Gastrocnemius medialis (tissue), 4 donors: ENCODE measurements at regions not wholly inside any gene's neighbourhood (a gene's known extent, or its start where the extent isn't known, plus 50 kb on each side); places are given as distances from the start of the nearest gene placed in this dataset.

ENCODE experiments used
- CTCF ChIP-seq, 5 experiments: fragments of 450-650 bp in 3 of 5; fragments of 200-600 bp in 2 of 5; sonication (generic) in 2 of 5; IDR thresholded peaks in 4 of 5; conservative IDR thresholded peaks in 1 of 5; 1 replicate in 4 of 5; 2 replicates in 1 of 5; pipeline ENCODE4 v1.5.1; 2016 to 2019; ENCODE audit warnings: antibody characterized with exemption in 5 of 5, mild to moderate bottlenecking in 3 of 5, moderate library complexity in 3 of 5
- POLR2A ChIP-seq, 2 donors: fragments of 450-650 bp; IDR thresholded peaks; one replicate each; pipeline ENCODE4 v1.6.1; 2017; ENCODE audit warnings: antibody characterized with exemption in 2 of 2, mild to moderate bottlenecking in 2 of 2, moderate library complexity in 2 of 2

- no peak for TF ChIP-seq CTCF (IDR thresholded peaks at IDR 0.05 in 4 of 5, conservative IDR thresholded peaks at IDR 0.05 in 1 of 5)
- no peak for TF ChIP-seq POLR2A (IDR thresholded peaks at IDR 0.05)
Measured at GRCh38 chr11:25924586-25924985, 407.3 kb upstream of the ANO3 start.
